ENCODE measurements at regions not wholly inside any gene's neighbourhood (a gene's known extent, or its start where the extent isn't known, plus 50 kb on each side); places are given as distances from the start of the nearest gene placed in this dataset.

GRCh38 chr2:191627518-191627917 is 50.4 kb upstream of the NABP1 start:
- H3K27ac ChIP-seq (ENCODE audit: insufficient read depth, low read length) = no peak overlapping the region
- H3K4me1 ChIP-seq (ENCODE audit: control insufficient read depth, extremely low read depth, insufficient read depth, low read length) = peaks cover 19% of the 10 kb centered on the region
- no peak overlapping the region for H3K4me2 ChIP-seq (ENCODE audit: extremely low read depth, insufficient read depth, low read length)
- H2AFZ ChIP-seq (ENCODE audit: low read length) = no peak overlapping the region
- no peaks in the 10 kb centered on the region for H3K36me3 ChIP-seq (ENCODE audit: control insufficient read depth, insufficient read depth, low read length)
- no peak overlapping the region for H3K4me3 ChIP-seq (replicated peaks in 1 of 4; ENCODE audit: control extremely low read depth in 1 of 4, insufficient read depth in 1 of 4, low read depth in 3 of 4, low read length in 4 of 4)
- DNase-seq (ENCODE audit: low read depth in 2 of 2) = no peak
- no peak overlapping the region for H3K9ac ChIP-seq (ENCODE audit: insufficient read depth, low read length)
- no peaks in the 10 kb centered on the region for H4K20me1 ChIP-seq (ENCODE audit: control insufficient read depth, extremely low read depth, insufficient read depth, low read length)
- H3K27me3 ChIP-seq (ENCODE audit: control insufficient read depth, insufficient read depth, low read length) = no peaks in the 10 kb centered on the region
- H3K9me3 ChIP-seq (ENCODE audit: control insufficient read depth, insufficient read depth, low read depth, low read length) = no peaks in the 10 kb centered on the region
- TF ChIP-seq CTCF (conservative IDR thresholded peaks at IDR 0.05 in 1 of 2, IDR thresholded peaks at IDR 0.05 in 1 of 2; ENCODE audit: low read depth in 1 of 2, low read length in 2 of 2) = no peak
- TF ChIP-seq EZH2 (IDR thresholded peaks at IDR 0.05; ENCODE audit: low read length, missing control alignments) = no peak
- H3K79me2 ChIP-seq (ENCODE audit: control insufficient read depth, insufficient read depth, low read length) = no peaks in the 10 kb centered on the region
